GM19395 (cell line): ENCODE measurements at regions not wholly inside any gene's neighbourhood (a gene's known extent, or its start where the extent isn't known, plus 50 kb on each side); places are given as distances from the start of the nearest gene placed in this dataset.
"Not testable (repeated sequence)": the region's sequence is repeated elsewhere in the genome, so short reads cannot be mapped to it uniquely, and the experiment has no call there.

ENCODE experiments used
- ATAC-seq: cut with Tn5 transposase; IDR thresholded peaks from one replicate; pipeline ENCODE4 v1.9.1; 2021; ENCODE audit warnings: mild to moderate bottlenecking, moderate library complexity; ENCODE audit not compliant: unreplicated experiment

GRCh38 chr11:57047610-57048009 lies 58.9 kb downstream of the OR5AK2 start:
- no peak for ATAC-seq

GRCh38 chr11:57049749-57050148 lies 61.0 kb downstream of the OR5AK2 start:
- ATAC-seq: no peak

GRCh38 chr11:57054817-57055216 lies 66.1 kb downstream of the OR5AK2 start:
- no peak for ATAC-seq

- ATAC-seq: no peak
These were observed 67.0 kb downstream of the OR5AK2 start for GRCh38 chr11:57055744-57056143.

- no peak for ATAC-seq
These were observed 68.0 kb downstream of the OR5AK2 start for GRCh38 chr11:57056735-57057134.

- no peak for ATAC-seq
These were observed 68.8 kb downstream of the OR5AK2 start for GRCh38 chr11:57057561-57057960.

- ATAC-seq: not testable (repeated sequence)
These were observed 74.2 kb downstream of the OR5AK2 start for GRCh38 chr11:57062957-57063356.

- no peak for ATAC-seq
These were observed 81.2 kb downstream of the OR5AK2 start for GRCh38 chr11:57069942-57070341.

- ATAC-seq: no peak
These were observed 83.1 kb downstream of the OR5AK2 start for GRCh38 chr11:57071829-57072228.

GRCh38 chr11:57072640-57073039 lies 83.9 kb downstream of the OR5AK2 start:
- no peak for ATAC-seq

GRCh38 chr11:57073128-57073527 lies 84.4 kb downstream of the OR5AK2 start:
- no peak for ATAC-seq

GRCh38 chr11:57081356-57081755 lies 92.6 kb downstream of the OR5AK2 start:
- no peak for ATAC-seq

GRCh38 chr11:57082125-57082524 lies 93.4 kb downstream of the OR5AK2 start:
- ATAC-seq: no peak

- ATAC-seq: no peak
These were observed 95.1 kb downstream of the OR5AK2 start for GRCh38 chr11:57083641-57084385.

- no peak for ATAC-seq
These were observed 96.1 kb upstream of the LRRC55 start for GRCh38 chr11:57085611-57086010.

- ATAC-seq: no peak
These were observed 93.8 kb upstream of the LRRC55 start for GRCh38 chr11:57087991-57088390.

- ATAC-seq: no peak
These were observed 89.6 kb upstream of the LRRC55 start for GRCh38 chr11:57092028-57092698.

- ATAC-seq: no peak
These were observed 87.4 kb upstream of the LRRC55 start for GRCh38 chr11:57094181-57094935.

- no peak for ATAC-seq
These were observed 86.3 kb upstream of the LRRC55 start for GRCh38 chr11:57095417-57095816.

GRCh38 chr11:57095896-57096295 lies 85.9 kb upstream of the LRRC55 start:
- ATAC-seq: no peak

- ATAC-seq: no peak
These were observed 84.6 kb upstream of the LRRC55 start for GRCh38 chr11:57097149-57097548.

- no peak for ATAC-seq
These were observed 83.6 kb upstream of the LRRC55 start for GRCh38 chr11:57098191-57098590.
